GM23338 (cell line): ENCODE measurements at regions not wholly inside any gene's neighbourhood (a gene's known extent, or its start where the extent isn't known, plus 50 kb on each side); places are given as distances from the start of the nearest gene placed in this dataset.

ENCODE experiments used
- CREB1 ChIP-seq: fragments of 250-450 bp; sonication (Bioruptor Pico); IDR thresholded peaks from 2 replicates; pipeline ENCODE4 v1.5.0; 2020; ENCODE audit warnings: low read depth, mild to moderate bottlenecking, moderate library complexity
- EZH2 ChIP-seq: fragments of 200-600 bp; sonication (generic); IDR thresholded peaks from one replicate; pipeline ENCODE4 v1.8.0; 2017; ENCODE audit warnings: antibody characterized with exemption, mild to moderate bottlenecking, low read depth; ENCODE audit not compliant: unreplicated experiment
- EZH2phosphoT487 ChIP-seq: fragments of 200-600 bp; sonication (generic); IDR thresholded peaks from one replicate; pipeline ENCODE4 v1.8.1; 2018; ENCODE audit warnings: antibody characterized with exemption; ENCODE audit not compliant: unreplicated experiment
- JUNB ChIP-seq: IDR thresholded peaks from one replicate; pipeline ENCODE4 v1.6.1; 2016; ENCODE audit warnings: antibody characterized with exemption; ENCODE audit not compliant: unreplicated experiment
- POLR2AphosphoS5 ChIP-seq: IDR thresholded peaks from 2 replicates; pipeline ENCODE4 v1.6.1; 2016; ENCODE audit warnings: antibody characterized with exemption, low read depth
- ZNF331 ChIP-seq: fragments of 250-450 bp; sonication (Bioruptor Pico); IDR thresholded peaks from 2 replicates; pipeline ENCODE4 v1.5.0; 2020; ENCODE audit warnings: low read depth, mild to moderate bottlenecking, moderate library complexity
- TF ChIP-seq, protein P1 (sequence below), 2 experiments: fragments of 200-600 bp in 1 of 2; sonication (generic) in 1 of 2; conservative IDR thresholded peaks; 2 replicates each; pipeline versions ENCODE4 v1.5.1 to v1.6.1; 2016 to 2017; ENCODE audit warnings: antibody characterized with exemption in 2 of 2, low read depth in 2 of 2, mild to moderate bottlenecking in 2 of 2, moderate library complexity in 1 of 2
- TF ChIP-seq, protein P2 (sequence below): IDR thresholded peaks from one replicate; pipeline ENCODE4 v1.6.1; 2018; ENCODE audit warnings: antibody characterized with exemption; ENCODE audit not compliant: unreplicated experiment
- TF ChIP-seq, protein P3 (sequence below): IDR thresholded peaks from 2 replicates; pipeline ENCODE4 v1.6.1; 2016; ENCODE audit warnings: antibody characterized with exemption

DNA sequence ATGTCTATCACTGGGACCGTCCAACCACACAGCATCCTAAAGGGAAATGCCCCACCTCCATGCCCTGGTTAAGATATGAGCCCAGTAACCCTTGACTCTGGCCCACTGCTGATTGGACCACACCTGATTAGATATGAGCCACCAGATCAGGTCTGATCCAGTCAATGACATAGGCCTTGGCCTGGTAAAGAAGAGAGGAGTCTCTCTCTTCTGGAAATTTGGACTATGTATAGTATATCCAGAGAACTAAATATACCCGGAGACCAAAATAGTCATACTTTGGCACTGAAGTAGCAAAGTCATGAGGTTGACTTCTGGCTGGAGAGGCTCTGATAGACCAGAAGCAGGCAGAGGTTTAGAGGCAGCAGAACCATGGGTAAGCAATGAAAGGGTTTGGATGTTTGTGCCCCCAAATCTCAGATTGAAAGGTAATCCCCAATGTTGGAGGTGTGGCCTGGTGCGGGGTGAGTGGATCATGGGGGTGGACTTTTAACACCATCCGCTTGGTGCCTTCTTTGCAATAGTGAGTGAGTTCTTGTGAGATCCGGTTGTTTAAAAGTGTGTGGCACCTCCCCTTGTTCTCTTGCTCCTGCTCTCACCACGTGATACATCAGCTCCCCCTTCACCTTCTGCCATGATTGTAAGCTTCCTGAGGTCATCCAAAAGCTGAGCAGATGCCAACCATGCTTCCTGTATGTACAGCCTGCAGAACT, 68.4 kb downstream of the HSPB8 start:
- TF ChIP-seq EZH2 (no peak), CREB1 (CRISPR knock-in tag) (no peak), POLR2AphosphoS5 (no peak), ZNF331 (no peak), EZH2phosphoT487 (no peak), JUNB (no peak)
- TF ChIP-seq, protein P1, sequence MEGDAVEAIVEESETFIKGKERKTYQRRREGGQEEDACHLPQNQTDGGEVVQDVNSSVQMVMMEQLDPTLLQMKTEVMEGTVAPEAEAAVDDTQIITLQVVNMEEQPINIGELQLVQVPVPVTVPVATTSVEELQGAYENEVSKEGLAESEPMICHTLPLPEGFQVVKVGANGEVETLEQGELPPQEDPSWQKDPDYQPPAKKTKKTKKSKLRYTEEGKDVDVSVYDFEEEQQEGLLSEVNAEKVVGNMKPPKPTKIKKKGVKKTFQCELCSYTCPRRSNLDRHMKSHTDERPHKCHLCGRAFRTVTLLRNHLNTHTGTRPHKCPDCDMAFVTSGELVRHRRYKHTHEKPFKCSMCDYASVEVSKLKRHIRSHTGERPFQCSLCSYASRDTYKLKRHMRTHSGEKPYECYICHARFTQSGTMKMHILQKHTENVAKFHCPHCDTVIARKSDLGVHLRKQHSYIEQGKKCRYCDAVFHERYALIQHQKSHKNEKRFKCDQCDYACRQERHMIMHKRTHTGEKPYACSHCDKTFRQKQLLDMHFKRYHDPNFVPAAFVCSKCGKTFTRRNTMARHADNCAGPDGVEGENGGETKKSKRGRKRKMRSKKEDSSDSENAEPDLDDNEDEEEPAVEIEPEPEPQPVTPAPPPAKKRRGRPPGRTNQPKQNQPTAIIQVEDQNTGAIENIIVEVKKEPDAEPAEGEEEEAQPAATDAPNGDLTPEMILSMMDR (conservative IDR thresholded peaks at IDR 0.05; ENCODE audit: low read depth in 2 of 2), result no peak
- TF ChIP-seq, protein P2, sequence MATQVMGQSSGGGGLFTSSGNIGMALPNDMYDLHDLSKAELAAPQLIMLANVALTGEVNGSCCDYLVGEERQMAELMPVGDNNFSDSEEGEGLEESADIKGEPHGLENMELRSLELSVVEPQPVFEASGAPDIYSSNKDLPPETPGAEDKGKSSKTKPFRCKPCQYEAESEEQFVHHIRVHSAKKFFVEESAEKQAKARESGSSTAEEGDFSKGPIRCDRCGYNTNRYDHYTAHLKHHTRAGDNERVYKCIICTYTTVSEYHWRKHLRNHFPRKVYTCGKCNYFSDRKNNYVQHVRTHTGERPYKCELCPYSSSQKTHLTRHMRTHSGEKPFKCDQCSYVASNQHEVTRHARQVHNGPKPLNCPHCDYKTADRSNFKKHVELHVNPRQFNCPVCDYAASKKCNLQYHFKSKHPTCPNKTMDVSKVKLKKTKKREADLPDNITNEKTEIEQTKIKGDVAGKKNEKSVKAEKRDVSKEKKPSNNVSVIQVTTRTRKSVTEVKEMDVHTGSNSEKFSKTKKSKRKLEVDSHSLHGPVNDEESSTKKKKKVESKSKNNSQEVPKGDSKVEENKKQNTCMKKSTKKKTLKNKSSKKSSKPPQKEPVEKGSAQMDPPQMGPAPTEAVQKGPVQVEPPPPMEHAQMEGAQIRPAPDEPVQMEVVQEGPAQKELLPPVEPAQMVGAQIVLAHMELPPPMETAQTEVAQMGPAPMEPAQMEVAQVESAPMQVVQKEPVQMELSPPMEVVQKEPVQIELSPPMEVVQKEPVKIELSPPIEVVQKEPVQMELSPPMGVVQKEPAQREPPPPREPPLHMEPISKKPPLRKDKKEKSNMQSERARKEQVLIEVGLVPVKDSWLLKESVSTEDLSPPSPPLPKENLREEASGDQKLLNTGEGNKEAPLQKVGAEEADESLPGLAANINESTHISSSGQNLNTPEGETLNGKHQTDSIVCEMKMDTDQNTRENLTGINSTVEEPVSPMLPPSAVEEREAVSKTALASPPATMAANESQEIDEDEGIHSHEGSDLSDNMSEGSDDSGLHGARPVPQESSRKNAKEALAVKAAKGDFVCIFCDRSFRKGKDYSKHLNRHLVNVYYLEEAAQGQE, result no peak
- TF ChIP-seq, protein P3, sequence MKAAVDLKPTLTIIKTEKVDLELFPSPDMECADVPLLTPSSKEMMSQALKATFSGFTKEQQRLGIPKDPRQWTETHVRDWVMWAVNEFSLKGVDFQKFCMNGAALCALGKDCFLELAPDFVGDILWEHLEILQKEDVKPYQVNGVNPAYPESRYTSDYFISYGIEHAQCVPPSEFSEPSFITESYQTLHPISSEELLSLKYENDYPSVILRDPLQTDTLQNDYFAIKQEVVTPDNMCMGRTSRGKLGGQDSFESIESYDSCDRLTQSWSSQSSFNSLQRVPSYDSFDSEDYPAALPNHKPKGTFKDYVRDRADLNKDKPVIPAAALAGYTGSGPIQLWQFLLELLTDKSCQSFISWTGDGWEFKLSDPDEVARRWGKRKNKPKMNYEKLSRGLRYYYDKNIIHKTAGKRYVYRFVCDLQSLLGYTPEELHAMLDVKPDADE, result no peak
